ENCODE measurements at regions not wholly inside any gene's neighbourhood (a gene's known extent, or its start where the extent isn't known, plus 50 kb on each side); places are given as distances from the start of the nearest gene placed in this dataset.
"Not testable (repeated sequence)": the region's sequence is repeated elsewhere in the genome, so short reads cannot be mapped to it uniquely, and the experiment has no call there.

- no peak overlapping the region for H3K23ac ChIP-seq (ENCODE audit: low read length)
- H3K4me2 ChIP-seq (ENCODE audit: low read length) = no peak overlapping the region
- H3K36me3 ChIP-seq (ENCODE audit: control insufficient read depth, insufficient read depth, low read length) = no peaks in the 10 kb centered on the region
- H3K56ac ChIP-seq (ENCODE audit: low read length) = no peak overlapping the region
- H2BK5ac ChIP-seq (ENCODE audit: low read length) = no peak overlapping the region
- DNase-seq = no peak
- H3K4ac ChIP-seq (ENCODE audit: low read depth, low read length) = no peak overlapping the region
- H3K4me1 ChIP-seq (ENCODE audit: control insufficient read depth, low read depth, low read length) = no peaks in the 10 kb centered on the region
- no peaks in the 10 kb centered on the region for H3K79me2 ChIP-seq (ENCODE audit: control insufficient read depth, insufficient read depth, low read length)
- no peak overlapping the region for H3K4me3 ChIP-seq (ENCODE audit: low read length)
- no peaks in the 10 kb centered on the region for H3K27me3 ChIP-seq (ENCODE audit: insufficient read depth, low read length, poor library complexity)
- no peak overlapping the region for H4K5ac ChIP-seq (ENCODE audit: low read length)
- H2BK120ac ChIP-seq (ENCODE audit: low read depth, low read length) = no peak overlapping the region
- no peaks in the 10 kb centered on the region for H3K79me1 ChIP-seq (ENCODE audit: low read length)
- no peak overlapping the region for H2BK15ac ChIP-seq (replicated peaks; ENCODE audit: low read depth)
- H2AK5ac ChIP-seq (ENCODE audit: low read length) = no peak overlapping the region
- H4K8ac ChIP-seq (ENCODE audit: low read depth, low read length) = no peak overlapping the region
- no peak overlapping the region for H3K18ac ChIP-seq (ENCODE audit: low read length)
- H3K27ac ChIP-seq (ENCODE audit: low read depth, low read length) = no peak overlapping the region
- H3K9ac ChIP-seq (ENCODE audit: low read length) = no peak overlapping the region
- WGBS (ENCODE audit: extremely low coverage, insufficient coverage, low lambda C conversion rate) = no CpG with 5 or more reads among the region's 3 CpGs
These were observed 363.5 kb upstream of the NUPR2 start for GRCh38 chr7:56479748-56480147.

GRCh38 chr7:56479136-56479535 is 362.9 kb upstream of the NUPR2 start:
- H3K23ac ChIP-seq (ENCODE audit: low read length) = no peak overlapping the region
- no CpG with 5 or more reads among the region's 2 CpGs for WGBS (ENCODE audit: extremely low coverage, insufficient coverage, low lambda C conversion rate)
- H3K9ac ChIP-seq (ENCODE audit: low read length) = no peak overlapping the region

GRCh38 chr7:56474271-56474670 is 358.1 kb upstream of the NUPR2 start:
- Histone ChIP-seq H3K4me1 (ENCODE audit: control insufficient read depth, low read depth, low read length) (no peaks in the 10 kb centered on the region), H2AK5ac (ENCODE audit: low read length) (no peak overlapping the region), H3K9ac (ENCODE audit: low read length) (no peak overlapping the region), H4K5ac (ENCODE audit: low read length) (no peak overlapping the region), H2BK120ac (ENCODE audit: low read depth, low read length) (no peak overlapping the region), H3K36me3 (ENCODE audit: control insufficient read depth, insufficient read depth, low read length) (no peaks in the 10 kb centered on the region), H2BK15ac (replicated peaks; ENCODE audit: low read depth) (no peak overlapping the region), H3K23ac (ENCODE audit: low read length) (no peak overlapping the region), H3K18ac (ENCODE audit: low read length) (no peak overlapping the region), H3K79me2 (ENCODE audit: control insufficient read depth, insufficient read depth, low read length) (no peaks in the 10 kb centered on the region), H3K4ac (ENCODE audit: low read depth, low read length) (no peak overlapping the region), H3K4me3 (ENCODE audit: low read length) (no peak overlapping the region), H3K27me3 (ENCODE audit: insufficient read depth, low read length, poor library complexity) (no peaks in the 10 kb centered on the region), H3K79me1 (ENCODE audit: low read length) (no peaks in the 10 kb centered on the region), H3K56ac (ENCODE audit: low read length) (no peak overlapping the region), H4K8ac (ENCODE audit: low read depth, low read length) (no peak overlapping the region), H2BK5ac (ENCODE audit: low read length) (no peak overlapping the region), H3K4me2 (ENCODE audit: low read length) (no peak overlapping the region), H3K27ac (ENCODE audit: low read depth, low read length) (no peak overlapping the region)
- no peak for DNase-seq
- no CpG with 5 or more reads among the region's 6 CpGs for WGBS (ENCODE audit: extremely low coverage, insufficient coverage, low lambda C conversion rate)

More at GRCh38 chr7:56479136-56479535, 362.9 kb upstream of the NUPR2 start:
- no peaks in the 10 kb centered on the region for H3K79me1 ChIP-seq (ENCODE audit: low read length)
- no peak for DNase-seq
- H3K56ac ChIP-seq (ENCODE audit: low read length) = no peak overlapping the region
- no peaks in the 10 kb centered on the region for H3K79me2 ChIP-seq (ENCODE audit: control insufficient read depth, insufficient read depth, low read length)
- no peaks in the 10 kb centered on the region for H3K36me3 ChIP-seq (ENCODE audit: control insufficient read depth, insufficient read depth, low read length)
- H4K5ac ChIP-seq (ENCODE audit: low read length) = no peak overlapping the region
- no peak overlapping the region for H3K4me3 ChIP-seq (ENCODE audit: low read length)
- H3K4ac ChIP-seq (ENCODE audit: low read depth, low read length) = no peak overlapping the region
- H3K27ac ChIP-seq (ENCODE audit: low read depth, low read length) = no peak overlapping the region
- no peak overlapping the region for H3K18ac ChIP-seq (ENCODE audit: low read length)
- no peaks in the 10 kb centered on the region for H3K27me3 ChIP-seq (ENCODE audit: insufficient read depth, low read length, poor library complexity)
- no peak overlapping the region for H3K4me2 ChIP-seq (ENCODE audit: low read length)
- no peak overlapping the region for H2BK5ac ChIP-seq (ENCODE audit: low read length)
- no peak overlapping the region for H4K8ac ChIP-seq (ENCODE audit: low read depth, low read length)
- no peak overlapping the region for H2BK15ac ChIP-seq (replicated peaks; ENCODE audit: low read depth)
- H2AK5ac ChIP-seq (ENCODE audit: low read length) = no peak overlapping the region
- H3K4me1 ChIP-seq (ENCODE audit: control insufficient read depth, low read depth, low read length) = no peaks in the 10 kb centered on the region
- no peak overlapping the region for H2BK120ac ChIP-seq (ENCODE audit: low read depth, low read length)

GRCh38 chr7:56471811-56472210 is 355.6 kb upstream of the NUPR2 start:
- no CpG with 5 or more reads among the region's 2 CpGs for WGBS (ENCODE audit: extremely low coverage, insufficient coverage, low lambda C conversion rate)
- Histone ChIP-seq H3K18ac (ENCODE audit: low read length) (no peak overlapping the region), H2BK5ac (ENCODE audit: low read length) (no peak overlapping the region), H4K8ac (ENCODE audit: low read depth, low read length) (no peak overlapping the region), H2AK5ac (ENCODE audit: low read length) (no peak overlapping the region), H3K79me2 (ENCODE audit: control insufficient read depth, insufficient read depth, low read length) (no peaks in the 10 kb centered on the region), H3K36me3 (ENCODE audit: control insufficient read depth, insufficient read depth, low read length) (no peaks in the 10 kb centered on the region), H3K9ac (ENCODE audit: low read length) (no peak overlapping the region), H4K5ac (ENCODE audit: low read length) (no peak overlapping the region), H3K27ac (ENCODE audit: low read depth, low read length) (no peak overlapping the region), H3K4ac (ENCODE audit: low read depth, low read length) (no peak overlapping the region), H2BK15ac (replicated peaks; ENCODE audit: low read depth) (no peak overlapping the region), H3K4me1 (ENCODE audit: control insufficient read depth, low read depth, low read length) (no peaks in the 10 kb centered on the region), H3K23ac (ENCODE audit: low read length) (no peak overlapping the region), H3K4me2 (ENCODE audit: low read length) (no peak overlapping the region), H2BK120ac (ENCODE audit: low read depth, low read length) (no peak overlapping the region), H3K4me3 (ENCODE audit: low read length) (no peak overlapping the region), H3K27me3 (ENCODE audit: insufficient read depth, low read length, poor library complexity) (no peaks in the 10 kb centered on the region), H3K56ac (ENCODE audit: low read length) (no peak overlapping the region), H3K79me1 (ENCODE audit: low read length) (no peaks in the 10 kb centered on the region)
- DNase-seq = no peak

GRCh38 chr7:56466607-56467525 is 350.6 kb upstream of the NUPR2 start:
- not testable (repeated sequence) for H3K4me1 ChIP-seq (ENCODE audit: control insufficient read depth, low read depth, low read length); H3K4ac ChIP-seq (ENCODE audit: low read depth, low read length); H3K79me1 ChIP-seq (ENCODE audit: low read length); H3K9ac ChIP-seq (ENCODE audit: low read length); H4K8ac ChIP-seq (ENCODE audit: low read depth, low read length); H3K27me3 ChIP-seq (ENCODE audit: insufficient read depth, low read length, poor library complexity); H3K79me2 ChIP-seq (ENCODE audit: control insufficient read depth, insufficient read depth, low read length); H3K4me3 ChIP-seq (ENCODE audit: low read length); H4K5ac ChIP-seq (ENCODE audit: low read length); H3K23ac ChIP-seq (ENCODE audit: low read length); H3K56ac ChIP-seq (ENCODE audit: low read length); H2BK15ac ChIP-seq (replicated peaks; ENCODE audit: low read depth); H3K18ac ChIP-seq (ENCODE audit: low read length); H3K27ac ChIP-seq (ENCODE audit: low read depth, low read length); H2AK5ac ChIP-seq (ENCODE audit: low read length); H2BK120ac ChIP-seq (ENCODE audit: low read depth, low read length); H2BK5ac ChIP-seq (ENCODE audit: low read length); H3K4me2 ChIP-seq (ENCODE audit: low read length); H3K36me3 ChIP-seq (ENCODE audit: control insufficient read depth, insufficient read depth, low read length)
- WGBS (ENCODE audit: extremely low coverage, insufficient coverage, low lambda C conversion rate) = no CpG with 5 or more reads among the region's 2 CpGs
- DNase-seq = peak; percentile 2

DNA sequence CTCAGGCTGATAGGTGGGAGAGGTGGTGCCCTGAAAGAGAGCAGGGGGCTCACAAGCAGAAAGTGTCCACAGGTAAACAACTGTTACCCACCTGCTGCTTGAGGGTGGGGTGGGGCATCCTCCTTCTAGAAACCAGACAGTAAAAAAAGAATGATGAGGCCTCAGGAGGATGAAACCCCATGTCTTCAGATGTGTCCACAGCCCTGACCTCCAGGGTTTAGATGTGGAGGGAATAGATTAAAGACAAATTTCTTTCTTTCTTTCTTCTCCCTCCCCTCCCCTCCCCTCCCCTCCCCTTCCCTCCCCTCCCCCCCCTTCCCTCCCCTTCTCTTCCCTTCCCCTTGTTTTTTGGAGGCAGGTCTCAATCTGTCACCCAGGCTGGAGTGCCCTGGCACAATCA is 333.5 kb upstream of the NUPR2 start:
- H2BK120ac ChIP-seq (ENCODE audit: low read depth, low read length) = no peak overlapping the region
- no peak overlapping the region for H3K4ac ChIP-seq (ENCODE audit: low read depth, low read length)
- H3K56ac ChIP-seq (ENCODE audit: low read length) = no peak overlapping the region
- no peak overlapping the region for H4K5ac ChIP-seq (ENCODE audit: low read length)
- no peak overlapping the region for H3K4me3 ChIP-seq (ENCODE audit: low read length)
- H3K36me3 ChIP-seq (ENCODE audit: control insufficient read depth, insufficient read depth, low read length) = no peaks in the 10 kb centered on the region
- DNase-seq = no peak
- no peak overlapping the region for H3K27ac ChIP-seq (ENCODE audit: low read depth, low read length)
- H3K18ac ChIP-seq (ENCODE audit: low read length) = no peak overlapping the region
- H3K4me1 ChIP-seq (ENCODE audit: control insufficient read depth, low read depth, low read length) = no peaks in the 10 kb centered on the region
- no peak overlapping the region for H3K23ac ChIP-seq (ENCODE audit: low read length)
- H3K79me1 ChIP-seq (ENCODE audit: low read length) = no peaks in the 10 kb centered on the region
- no peak overlapping the region for H3K4me2 ChIP-seq (ENCODE audit: low read length)
- no peaks in the 10 kb centered on the region for H3K79me2 ChIP-seq (ENCODE audit: control insufficient read depth, insufficient read depth, low read length)
- H4K8ac ChIP-seq (ENCODE audit: low read depth, low read length) = no peak overlapping the region
- no peak overlapping the region for H2AK5ac ChIP-seq (ENCODE audit: low read length)
- no peak overlapping the region for H3K9ac ChIP-seq (ENCODE audit: low read length)
- no peak overlapping the region for H2BK5ac ChIP-seq (ENCODE audit: low read length)
- H2BK15ac ChIP-seq (replicated peaks; ENCODE audit: low read depth) = no peak overlapping the region
- H3K27me3 ChIP-seq (ENCODE audit: insufficient read depth, low read length, poor library complexity) = no peaks in the 10 kb centered on the region

All from mesendoderm (in vitro differentiated cells).